H1 (cell line): ENCODE measurements at regions not wholly inside any gene's neighbourhood (a gene's known extent, or its start where the extent isn't known, plus 50 kb on each side); places are given as distances from the start of the nearest gene placed in this dataset.

Experiments used
- CTCF ChIA-PET: fragments of 300-600 bp; sonication (Branson Sonifier 250); formaldehyde crosslinking; loops from one replicate; lab custom pipeline; 2021; ENCODE audit not compliant: partially characterized antibody; lab: Charles Lee
- POLR2A ChIA-PET: fragments of 300-600 bp; sonication (Branson Sonifier 250); formaldehyde crosslinking; loops from one replicate; lab custom pipeline; 2021; ENCODE audit warnings: inconsistent platforms; ENCODE audit not compliant: partially characterized antibody; lab: Charles Lee
- DNase-seq, 2 experiments: peaks; one replicate each; pipeline versions ENCODE4 v3.0.0 to v3.0.0-alpha.2; 2010 to 2022; ENCODE audit warnings: low spot score in 2 of 2, low read depth in 1 of 2, mixed read lengths in 1 of 2
- FAIRE-seq: peaks from 2 replicates; lab custom pipeline; 2011; peaks lifted over from hg19 to GRCh38; lab: Jason Lieb, UNC
- H2AFZ ChIP-seq: 2 replicates; pipeline ENCODE4 v1.8.1; 2012; ENCODE audit warnings: low read length, inconsistent platforms
- H2AK5ac ChIP-seq: 2 replicates; pipeline ENCODE4 v1.6.1; 2013; ENCODE audit warnings: low read depth, low read length
- H2BK120ac ChIP-seq: replicated peaks from 2 replicates; pipeline ENCODE3; 2013; ENCODE audit warnings: low read depth, low read length, inconsistent platforms
- H2BK12ac ChIP-seq: 2 replicates; pipeline ENCODE4 v1.6.1; 2013; ENCODE audit warnings: low read depth, low read length
- H2BK15ac ChIP-seq: 2 replicates; pipeline ENCODE4 v1.6.1; 2013; ENCODE audit warnings: low read length
- H2BK20ac ChIP-seq: 2 replicates; pipeline ENCODE4 v1.6.1; 2013; ENCODE audit warnings: low read length
- H2BK5ac ChIP-seq: 2 replicates; pipeline ENCODE4 v1.6.1; 2013; ENCODE audit warnings: low read depth, low read length
- H3K14ac ChIP-seq: 2 replicates; pipeline ENCODE4 v1.6.1; 2013; ENCODE audit warnings: inconsistent platforms; ENCODE audit not compliant: insufficient read length
- H3K18ac ChIP-seq: 2 replicates; pipeline ENCODE4 v1.6.1; 2013; ENCODE audit warnings: low read length; ENCODE audit errors: extremely low read depth
- H3K23ac ChIP-seq: 2 replicates; pipeline ENCODE4 v1.6.1; 2013; ENCODE audit warnings: inconsistent platforms; ENCODE audit not compliant: insufficient read length
- H3K23me2 ChIP-seq: 2 replicates; pipeline ENCODE4 v1.6.1; 2013; ENCODE audit warnings: low read depth, low read length
- H3K27ac ChIP-seq: 2 replicates; pipeline ENCODE4 v1.6.1; 2011; ENCODE audit warnings: low read depth, low read length, inconsistent platforms
- H3K27me3 ChIP-seq, 4 experiments: replicated peaks in 1 of 4; 1 replicate in 1 of 4; 2 replicates in 3 of 4; pipeline versions ENCODE4 v1.6.1 to v1.8.1; 2011 to 2013; ENCODE audit warnings: low read length in 3 of 4, mild to moderate bottlenecking in 3 of 4, inconsistent platforms in 2 of 4, mixed read lengths in 2 of 4, moderate library complexity in 1 of 4; ENCODE audit not compliant: control insufficient read depth in 3 of 4, insufficient read depth in 3 of 4; ENCODE audit errors: extremely low read depth in 1 of 4
- H3K36me3 ChIP-seq, 4 experiments: 2 replicates each; pipeline versions ENCODE4 v1.6.1 to v1.8.1; 2011 to 2013; ENCODE audit warnings: mild to moderate bottlenecking in 4 of 4, low read length in 3 of 4, moderate library complexity in 2 of 4, control low read depth in 1 of 4, inconsistent platforms in 1 of 4; ENCODE audit not compliant: insufficient read depth in 4 of 4, control insufficient read depth in 2 of 4
- H3K4ac ChIP-seq: replicated peaks from 2 replicates; pipeline ENCODE3; 2013; ENCODE audit warnings: low read length, low read depth, mixed read lengths, inconsistent platforms; ENCODE audit not compliant: insufficient read length
- H3K4me1 ChIP-seq, 4 experiments: replicated peaks in 1 of 4; 1 replicate in 1 of 4; 2 replicates in 3 of 4; pipeline versions ENCODE4 v1.6.1 to v1.8.1; 2011 to 2013; ENCODE audit warnings: low read length in 3 of 4, inconsistent platforms in 2 of 4, mixed read lengths in 1 of 4; ENCODE audit not compliant: insufficient read depth in 4 of 4, control insufficient read depth in 3 of 4
- H3K4me2 ChIP-seq, 2 experiments: 2 replicates each; pipeline versions ENCODE4 v1.6.1 to v1.8.1; 2011 to 2013; ENCODE audit warnings: low read depth in 2 of 2, low read length in 2 of 2, control low read depth in 1 of 2, inconsistent platforms in 1 of 2, mild to moderate bottlenecking in 1 of 2; ENCODE audit not compliant: insufficient read depth in 1 of 2
- H3K4me3 ChIP-seq, 4 experiments: fragments of 200-600, 300-600 bp in 1 of 4; sonication (generic), shearing (Covaris generic), sonication (Bioruptor Twin) in 1 of 4; 2 replicates each; pipeline versions ENCODE4 v1.5.1 to v1.8.1; 2011 to 2016; ENCODE audit warnings: low read length in 4 of 4, low read depth in 3 of 4, control low read depth in 2 of 4, inconsistent platforms in 2 of 4, mild to moderate bottlenecking in 2 of 4, mixed read lengths in 1 of 4, moderate library complexity in 1 of 4; ENCODE audit not compliant: insufficient read depth in 2 of 4; ENCODE audit errors: extremely low read depth in 1 of 4
- H3K56ac ChIP-seq: replicated peaks from 2 replicates; pipeline ENCODE3; 2013; ENCODE audit warnings: low read depth, mild to moderate bottlenecking, mixed read lengths, low read length, inconsistent platforms; ENCODE audit not compliant: insufficient read length
- H3K79me1 ChIP-seq: 2 replicates; pipeline ENCODE4 v1.6.1; 2013; ENCODE audit warnings: low read depth, low read length, control low read depth
- H3K79me2 ChIP-seq, 2 experiments: 2 replicates each; pipeline versions ENCODE4 v1.6.1 to v1.8.1; 2012 to 2013; ENCODE audit warnings: low read length in 2 of 2, mild to moderate bottlenecking in 2 of 2, inconsistent platforms in 1 of 2; ENCODE audit not compliant: insufficient read depth in 2 of 2, control insufficient read depth in 1 of 2
- H3K9ac ChIP-seq, 4 experiments: replicated peaks in 1 of 4; 1 replicate in 1 of 4; 2 replicates in 3 of 4; pipeline versions ENCODE4 v1.6.1 to v1.8.1; 2011 to 2013; ENCODE audit warnings: low read depth in 3 of 4, low read length in 3 of 4, control low read depth in 2 of 4, mild to moderate bottlenecking in 2 of 4, moderate library complexity in 2 of 4, inconsistent platforms in 1 of 4; ENCODE audit errors: extremely low read depth in 1 of 4
- H3K9me3 ChIP-seq, 2 experiments: 2 replicates each; pipeline versions ENCODE4 v1.6.1 to v1.8.1; 2012 to 2013; ENCODE audit warnings: mild to moderate bottlenecking in 2 of 2, moderate library complexity in 2 of 2, control low read depth in 1 of 2, inconsistent platforms in 1 of 2, low read depth in 1 of 2, low read length in 1 of 2, mixed read lengths in 1 of 2; ENCODE audit not compliant: insufficient read depth in 2 of 2
- H4K20me1 ChIP-seq, 2 experiments: replicated peaks in 1 of 2; 2 replicates each; pipeline versions ENCODE3 to v1.8.1; 2011 to 2013; ENCODE audit warnings: inconsistent platforms in 2 of 2, low read length in 2 of 2, mild to moderate bottlenecking in 1 of 2; ENCODE audit not compliant: insufficient read depth in 2 of 2, control insufficient read depth in 1 of 2
- H4K5ac ChIP-seq: 2 replicates; pipeline ENCODE4 v1.6.1; 2013; ENCODE audit warnings: low read length, low read depth, mixed read lengths, inconsistent platforms; ENCODE audit not compliant: insufficient read length
- H4K8ac ChIP-seq: 2 replicates; pipeline ENCODE4 v1.8.0; 2013; ENCODE audit warnings: mild to moderate bottlenecking, moderate library complexity, low read length, inconsistent platforms; ENCODE audit not compliant: insufficient read depth; ENCODE audit errors: extremely low read depth
- H4K91ac ChIP-seq: replicated peaks from 2 replicates; pipeline ENCODE3; 2013; ENCODE audit warnings: low read length, mixed read lengths, inconsistent platforms; ENCODE audit not compliant: insufficient read length
- CBX5 ChIP-seq: fragments of 300-800, 300-1000 bp; sonication (generic); IDR thresholded peaks from 2 replicates; pipeline ENCODE4 v1.7.1; 2016; ENCODE audit warnings: antibody characterized with exemption, low read length, low read depth
- CEBPB ChIP-seq: IDR thresholded peaks from 2 replicates; pipeline ENCODE4 v1.6.1; 2012; ENCODE audit warnings: low read depth, low read length
- EP300 ChIP-seq, 2 experiments: IDR thresholded peaks; 1 replicate in 1 of 2; 2 replicates in 1 of 2; pipeline ENCODE4 v1.6.1; 2011 to 2012; ENCODE audit warnings: low read depth in 2 of 2, low read length in 2 of 2, mild to moderate bottlenecking in 2 of 2, borderline replicate concordance in 1 of 2, inconsistent platforms in 1 of 2, moderate library complexity in 1 of 2
- FOSL1 ChIP-seq: IDR thresholded peaks from 2 replicates; pipeline ENCODE4 v1.6.1; 2011; ENCODE audit warnings: mild to moderate bottlenecking, low read depth, low read length, moderate library complexity; ENCODE audit not compliant: insufficient read depth
- MAFK ChIP-seq: IDR thresholded peaks from 2 replicates; pipeline ENCODE4 v1.6.1; 2012; ENCODE audit warnings: low read depth, mild to moderate bottlenecking, improper control_type of control experiment, low read length
- SRF ChIP-seq: IDR thresholded peaks from 2 replicates; pipeline ENCODE4 v1.6.1; 2011; ENCODE audit warnings: mild to moderate bottlenecking, low read depth, low read length, moderate library complexity
- TAF1 ChIP-seq: IDR thresholded peaks from 2 replicates; pipeline ENCODE4 v1.6.1; 2011; ENCODE audit warnings: mild to moderate bottlenecking, low read depth, low read length
- YY1 ChIP-seq: IDR thresholded peaks from 2 replicates; pipeline ENCODE4 v1.6.1; 2011; ENCODE audit warnings: low read depth, mild to moderate bottlenecking, low read length
- WGBS, 2 experiments: shearing (Covaris generic) in 1 of 2; methylation state at CpG; one replicate each; pipeline versions ENCODE4 v1.1.6 to v1.1.7; 2013 to 2015; ENCODE audit warnings: low lambda C conversion rate in 2 of 2, mixed read lengths in 2 of 2, inconsistent platforms in 1 of 2, low coverage in 1 of 2, missing lambda C conversion rate in 1 of 2; ENCODE audit not compliant: insufficient replicate concordance in 2 of 2, insufficient coverage in 1 of 2, insufficient read length in 1 of 2; ENCODE audit errors: extremely low coverage in 1 of 2, missing lambda C conversion rate in 1 of 2; 5-methylcytosine and 5-hydroxymethylcytosine counted together

DNA sequence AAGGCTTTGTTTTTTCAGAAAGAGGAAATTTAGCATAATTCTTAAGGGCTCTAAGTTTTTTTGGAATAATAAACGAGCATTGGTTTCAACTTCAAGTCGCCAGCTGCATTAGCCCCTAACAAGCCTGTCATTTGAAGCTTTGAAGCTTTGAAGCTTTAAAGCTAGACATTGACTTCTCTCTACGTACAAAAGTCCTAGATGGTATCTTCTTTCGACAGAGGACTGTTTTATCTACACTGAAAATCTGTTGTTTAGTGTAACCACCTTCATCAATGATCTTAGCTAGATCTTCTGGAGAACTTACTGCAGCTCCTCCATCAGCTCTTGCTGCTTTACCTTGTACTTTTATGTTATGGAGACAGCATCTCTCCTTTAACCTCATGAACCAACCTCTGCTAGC, 79.6 kb upstream of the TMEM72 start:
- Histone ChIP-seq H3K23ac (no peak overlapping the region), H2AK5ac (no peak overlapping the region), H4K8ac (no peak overlapping the region), H3K27me3 (no peaks in the 10 kb centered on the region; a peak in 2 of 7 replicates), H3K23me2 (no peaks in the 10 kb centered on the region), H2BK120ac (no peak overlapping the region), H4K5ac (no peak overlapping the region), H4K91ac (no peak overlapping the region), H2AFZ (no peak overlapping the region), H3K9me3 (no peaks in the 10 kb centered on the region), H3K27ac (no peak overlapping the region), H3K56ac (no peak overlapping the region), H3K36me3 (no peaks in the 10 kb centered on the region), H3K14ac (no peak overlapping the region), H3K4me3 (no peak overlapping the region), H2BK15ac (no peak overlapping the region), H3K79me1 (no peaks in the 10 kb centered on the region), H2BK20ac (no peak overlapping the region), H3K4me1 (peaks cover 0 to 5% (median 0%) of the 10 kb centered on the region in 4 experiments; a peak in 1 of 7 replicates), H4K20me1 (no peaks in the 10 kb centered on the region), H3K18ac (no peak overlapping the region), H3K9ac (no peak overlapping the region), H2BK12ac (no peak overlapping the region), H3K4me2 (no peak overlapping the region), H3K4ac (no peak overlapping the region), H3K79me2 (no peaks in the 10 kb centered on the region), H2BK5ac (no peak overlapping the region)
- FAIRE-seq (no peak), DNase-seq (no peak)
- no peak for TF ChIP-seq TAF1
- TF ChIP-seq MAFK = no peak
- no peak for TF ChIP-seq SRF
- TF ChIP-seq CBX5 = no peak
- TF ChIP-seq FOSL1 = no peak
- TF ChIP-seq CEBPB = no peak
- TF ChIP-seq EP300 (IDR thresholded peaks at IDR 0.05; ENCODE audit: borderline replicate concordance in 1 of 2, low read depth in 2 of 2, low read length in 2 of 2) = no peak
- no peak for TF ChIP-seq YY1
- POLR2A ChIA-PET = no interaction called here
- CTCF ChIA-PET = interaction anchor here (0.9 to 1.0 kb wide), 2 partner anchors 10 to 41 kb away, joined by 3 to 4 read pairs; no protein-coding TSS in a partner anchor
- 91% methylated on average over 4 of the region's 4 CpGs; no CpG with 5 or more reads in 1 of the 2 experiments for WGBS, 2 experiments
